ENCODE measurements at regions not wholly inside any gene's neighbourhood (a gene's known extent, or its start where the extent isn't known, plus 50 kb on each side); places are given as distances from the start of the nearest gene placed in this dataset.

DNA sequence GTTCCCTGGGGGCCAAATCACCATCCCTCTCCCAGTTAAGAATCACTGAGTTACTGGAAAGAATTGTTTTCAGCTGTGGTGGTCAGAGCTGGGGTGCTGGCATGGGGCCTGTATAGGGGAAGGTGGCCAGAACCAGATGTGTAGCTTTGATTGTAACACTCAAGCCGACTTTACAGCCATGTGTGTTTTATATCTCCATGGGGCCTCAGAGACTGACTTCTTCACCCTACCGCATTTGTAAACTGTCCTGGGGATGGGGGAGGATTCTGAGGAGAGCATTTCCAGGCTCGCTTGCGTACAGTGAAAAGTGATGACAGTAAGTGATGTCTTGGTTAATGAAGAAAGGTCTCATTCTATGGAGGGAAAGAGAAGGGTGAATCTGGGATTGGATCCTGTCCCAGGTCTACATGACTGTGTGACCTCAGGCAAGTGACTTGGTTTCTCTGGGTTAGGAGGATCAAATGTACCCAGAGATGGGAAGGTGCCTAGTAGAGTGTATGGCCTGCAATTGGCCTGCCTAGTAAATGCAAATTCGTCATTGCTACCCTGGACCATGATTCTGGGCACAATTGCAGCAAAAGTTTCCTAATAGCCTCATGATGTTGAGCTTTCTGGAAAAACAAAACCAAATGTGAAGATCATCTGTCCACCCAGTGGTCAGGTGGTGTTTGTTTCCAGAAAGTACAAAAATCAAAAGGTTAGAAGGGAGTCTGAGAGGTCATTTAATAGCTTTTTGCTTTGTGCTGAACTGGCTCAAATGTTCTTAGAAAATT, 49.7 kb upstream of the RCC2 start:
- WGBS, 5 donors: 66 to 78% (median 76%) methylated on average over 5 of the region's 5 CpGs
- H3K27ac ChIP-seq: no peak overlapping the region

More for the DNA sequence above, 49.7 kb upstream of the RCC2 start:
- no peaks in the 10 kb centered on the region for H3K9me3 ChIP-seq
- TF ChIP-seq EP300 (IDR thresholded peaks at IDR 0.05): no peak
- TF ChIP-seq, protein P1, sequence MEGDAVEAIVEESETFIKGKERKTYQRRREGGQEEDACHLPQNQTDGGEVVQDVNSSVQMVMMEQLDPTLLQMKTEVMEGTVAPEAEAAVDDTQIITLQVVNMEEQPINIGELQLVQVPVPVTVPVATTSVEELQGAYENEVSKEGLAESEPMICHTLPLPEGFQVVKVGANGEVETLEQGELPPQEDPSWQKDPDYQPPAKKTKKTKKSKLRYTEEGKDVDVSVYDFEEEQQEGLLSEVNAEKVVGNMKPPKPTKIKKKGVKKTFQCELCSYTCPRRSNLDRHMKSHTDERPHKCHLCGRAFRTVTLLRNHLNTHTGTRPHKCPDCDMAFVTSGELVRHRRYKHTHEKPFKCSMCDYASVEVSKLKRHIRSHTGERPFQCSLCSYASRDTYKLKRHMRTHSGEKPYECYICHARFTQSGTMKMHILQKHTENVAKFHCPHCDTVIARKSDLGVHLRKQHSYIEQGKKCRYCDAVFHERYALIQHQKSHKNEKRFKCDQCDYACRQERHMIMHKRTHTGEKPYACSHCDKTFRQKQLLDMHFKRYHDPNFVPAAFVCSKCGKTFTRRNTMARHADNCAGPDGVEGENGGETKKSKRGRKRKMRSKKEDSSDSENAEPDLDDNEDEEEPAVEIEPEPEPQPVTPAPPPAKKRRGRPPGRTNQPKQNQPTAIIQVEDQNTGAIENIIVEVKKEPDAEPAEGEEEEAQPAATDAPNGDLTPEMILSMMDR (IDR thresholded peaks at IDR 0.05): no peak
- no peak for TF ChIP-seq POLR2A (IDR thresholded peaks at IDR 0.05)
- TF ChIP-seq POLR2AphosphoS5 (IDR thresholded peaks at IDR 0.05): no peak
- H3K27me3 ChIP-seq: peaks cover 0 to 7% (median 0%) of the 10 kb centered on the region in 3 donors
- H3K4me3 ChIP-seq: no peak overlapping the region
- no peaks in the 10 kb centered on the region for H3K36me3 ChIP-seq
- no peaks in the 10 kb centered on the region for H3K4me1 ChIP-seq
- intact Hi-C loops (cut with DNase I; ENCODE audit: low total_unique reads): no loop called here
- peak in 1 of 2 donors; percentile 42 for DNase-seq

Data from stomach (tissue), 8 donors.